ENCODE measurements at regions not wholly inside any gene's neighbourhood (a gene's known extent, or its start where the extent isn't known, plus 50 kb on each side); places are given as distances from the start of the nearest gene placed in this dataset.

DNA sequence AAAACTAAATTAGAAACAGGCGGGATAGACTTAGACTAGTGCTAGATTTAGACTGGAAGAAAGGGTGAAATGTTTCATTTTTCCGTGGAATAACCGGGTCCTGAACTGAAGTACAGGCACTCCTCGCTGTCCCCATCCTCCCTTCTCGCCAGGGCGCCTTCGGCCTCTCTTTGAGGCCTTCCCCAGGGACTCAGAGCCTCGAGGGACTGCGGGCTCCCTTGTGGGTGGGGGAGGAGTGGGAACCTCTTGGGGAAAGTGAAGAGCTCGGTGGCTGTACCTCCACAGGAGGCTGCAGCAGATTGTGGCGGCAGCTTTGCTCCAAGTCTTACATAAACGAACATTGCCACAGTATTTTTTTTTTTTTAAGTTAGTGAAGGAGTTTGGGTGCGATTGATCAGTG is 1988.8 kb upstream of the FLRT2 start:
- TF ChIP-seq JUNB (IDR thresholded peaks at IDR 0.05; ENCODE audit: unreplicated experiment) (no peak), POLR2AphosphoS5 (IDR thresholded peaks at IDR 0.05; ENCODE audit: low read depth) (no peak), EZH2phosphoT487 (IDR thresholded peaks at IDR 0.05; ENCODE audit: unreplicated experiment) (no peak), ZNF114 (CRISPR knock-in tag; IDR thresholded peaks at IDR 0.05) (no peak), EZH2 (IDR thresholded peaks at IDR 0.05; ENCODE audit: low read depth, unreplicated experiment) (no peak)
- TF ChIP-seq, protein P1, sequence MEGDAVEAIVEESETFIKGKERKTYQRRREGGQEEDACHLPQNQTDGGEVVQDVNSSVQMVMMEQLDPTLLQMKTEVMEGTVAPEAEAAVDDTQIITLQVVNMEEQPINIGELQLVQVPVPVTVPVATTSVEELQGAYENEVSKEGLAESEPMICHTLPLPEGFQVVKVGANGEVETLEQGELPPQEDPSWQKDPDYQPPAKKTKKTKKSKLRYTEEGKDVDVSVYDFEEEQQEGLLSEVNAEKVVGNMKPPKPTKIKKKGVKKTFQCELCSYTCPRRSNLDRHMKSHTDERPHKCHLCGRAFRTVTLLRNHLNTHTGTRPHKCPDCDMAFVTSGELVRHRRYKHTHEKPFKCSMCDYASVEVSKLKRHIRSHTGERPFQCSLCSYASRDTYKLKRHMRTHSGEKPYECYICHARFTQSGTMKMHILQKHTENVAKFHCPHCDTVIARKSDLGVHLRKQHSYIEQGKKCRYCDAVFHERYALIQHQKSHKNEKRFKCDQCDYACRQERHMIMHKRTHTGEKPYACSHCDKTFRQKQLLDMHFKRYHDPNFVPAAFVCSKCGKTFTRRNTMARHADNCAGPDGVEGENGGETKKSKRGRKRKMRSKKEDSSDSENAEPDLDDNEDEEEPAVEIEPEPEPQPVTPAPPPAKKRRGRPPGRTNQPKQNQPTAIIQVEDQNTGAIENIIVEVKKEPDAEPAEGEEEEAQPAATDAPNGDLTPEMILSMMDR (conservative IDR thresholded peaks at IDR 0.05; ENCODE audit: low read depth in 2 of 2): no peak
- TF ChIP-seq, protein P2, sequence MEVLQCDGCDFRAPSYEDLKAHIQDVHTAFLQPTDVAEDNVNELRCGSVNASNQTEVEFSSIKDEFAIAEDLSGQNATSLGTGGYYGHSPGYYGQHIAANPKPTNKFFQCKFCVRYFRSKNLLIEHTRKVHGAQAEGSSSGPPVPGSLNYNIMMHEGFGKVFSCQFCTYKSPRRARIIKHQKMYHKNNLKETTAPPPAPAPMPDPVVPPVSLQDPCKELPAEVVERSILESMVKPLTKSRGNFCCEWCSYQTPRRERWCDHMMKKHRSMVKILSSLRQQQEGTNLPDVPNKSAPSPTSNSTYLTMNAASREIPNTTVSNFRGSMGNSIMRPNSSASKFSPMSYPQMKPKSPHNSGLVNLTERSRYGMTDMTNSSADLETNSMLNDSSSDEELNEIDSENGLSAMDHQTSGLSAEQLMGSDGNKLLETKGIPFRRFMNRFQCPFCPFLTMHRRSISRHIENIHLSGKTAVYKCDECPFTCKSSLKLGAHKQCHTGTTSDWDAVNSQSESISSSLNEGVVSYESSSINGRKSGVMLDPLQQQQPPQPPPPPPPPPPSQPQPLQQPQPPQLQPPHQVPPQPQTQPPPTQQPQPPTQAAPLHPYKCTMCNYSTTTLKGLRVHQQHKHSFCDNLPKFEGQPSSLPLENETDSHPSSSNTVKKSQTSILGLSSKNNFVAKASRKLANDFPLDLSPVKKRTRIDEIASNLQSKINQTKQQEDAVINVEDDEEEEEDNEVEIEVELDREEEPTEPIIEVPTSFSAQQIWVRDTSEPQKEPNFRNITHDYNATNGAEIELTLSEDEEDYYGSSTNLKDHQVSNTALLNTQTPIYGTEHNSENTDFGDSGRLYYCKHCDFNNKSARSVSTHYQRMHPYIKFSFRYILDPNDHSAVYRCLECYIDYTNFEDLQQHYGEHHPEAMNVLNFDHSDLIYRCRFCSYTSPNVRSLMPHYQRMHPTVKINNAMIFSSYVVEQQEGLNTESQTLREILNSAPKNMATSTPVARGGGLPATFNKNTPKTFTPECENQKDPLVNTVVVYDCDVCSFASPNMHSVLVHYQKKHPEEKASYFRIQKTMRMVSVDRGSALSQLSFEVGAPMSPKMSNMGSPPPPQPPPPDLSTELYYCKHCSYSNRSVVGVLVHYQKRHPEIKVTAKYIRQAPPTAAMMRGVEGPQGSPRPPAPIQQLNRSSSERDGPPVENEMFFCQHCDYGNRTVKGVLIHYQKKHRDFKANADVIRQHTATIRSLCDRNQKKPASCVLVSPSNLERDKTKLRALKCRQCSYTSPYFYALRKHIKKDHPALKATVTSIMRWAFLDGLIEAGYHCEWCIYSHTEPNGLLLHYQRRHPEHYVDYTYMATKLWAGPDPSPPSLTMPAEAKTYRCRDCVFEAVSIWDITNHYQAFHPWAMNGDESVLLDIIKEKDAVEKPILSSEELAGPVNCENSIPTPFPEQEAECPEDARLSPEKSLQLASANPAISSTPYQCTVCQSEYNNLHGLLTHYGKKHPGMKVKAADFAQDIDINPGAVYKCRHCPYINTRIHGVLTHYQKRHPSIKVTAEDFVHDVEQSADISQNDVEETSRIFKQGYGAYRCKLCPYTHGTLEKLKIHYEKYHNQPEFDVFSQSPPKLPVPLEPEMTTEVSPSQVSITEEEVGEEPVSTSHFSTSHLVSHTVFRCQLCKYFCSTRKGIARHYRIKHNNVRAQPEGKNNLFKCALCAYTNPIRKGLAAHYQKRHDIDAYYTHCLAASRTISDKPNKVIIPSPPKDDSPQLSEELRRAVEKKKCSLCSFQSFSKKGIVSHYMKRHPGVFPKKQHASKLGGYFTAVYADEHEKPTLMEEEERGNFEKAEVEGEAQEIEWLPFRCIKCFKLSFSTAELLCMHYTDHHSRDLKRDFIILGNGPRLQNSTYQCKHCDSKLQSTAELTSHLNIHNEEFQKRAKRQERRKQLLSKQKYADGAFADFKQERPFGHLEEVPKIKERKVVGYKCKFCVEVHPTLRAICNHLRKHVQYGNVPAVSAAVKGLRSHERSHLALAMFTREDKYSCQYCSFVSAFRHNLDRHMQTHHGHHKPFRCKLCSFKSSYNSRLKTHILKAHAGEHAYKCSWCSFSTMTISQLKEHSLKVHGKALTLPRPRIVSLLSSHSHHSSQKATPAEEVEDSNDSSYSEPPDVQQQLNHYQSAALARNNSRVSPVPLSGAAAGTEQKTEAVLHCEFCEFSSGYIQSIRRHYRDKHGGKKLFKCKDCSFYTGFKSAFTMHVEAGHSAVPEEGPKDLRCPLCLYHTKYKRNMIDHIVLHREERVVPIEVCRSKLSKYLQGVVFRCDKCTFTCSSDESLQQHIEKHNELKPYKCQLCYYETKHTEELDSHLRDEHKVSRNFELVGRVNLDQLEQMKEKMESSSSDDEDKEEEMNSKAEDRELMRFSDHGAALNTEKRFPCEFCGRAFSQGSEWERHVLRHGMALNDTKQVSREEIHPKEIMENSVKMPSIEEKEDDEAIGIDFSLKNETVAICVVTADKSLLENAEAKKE (CRISPR knock-in tag; IDR thresholded peaks at IDR 0.05): no peak

All from GM23338 (cell line).